Neural cell (in vitro differentiated cells): ENCODE measurements at regions not wholly inside any gene's neighbourhood (a gene's known extent, or its start where the extent isn't known, plus 50 kb on each side); places are given as distances from the start of the nearest gene placed in this dataset.

Source experiments
- H2AFZ ChIP-seq: fragments of 200-600, 300-800 bp; sonication (generic), shearing (Covaris generic); 2 replicates; pipeline ENCODE4 v1.6.0; 2014; ENCODE audit warnings: low read depth, mild to moderate bottlenecking, antibody characterized with exemption, low read length, moderate library complexity
- H3F3A ChIP-seq: fragments of 200-600 bp; shearing (Covaris generic); 2 replicates; pipeline ENCODE4 v1.6.1; 2016; ENCODE audit warnings: mild to moderate bottlenecking, moderate library complexity, mixed read lengths, antibody characterized with exemption, low read length; ENCODE audit not compliant: insufficient read depth, poor library complexity, severe bottlenecking
- H3K27ac ChIP-seq: fragments of 200-600, 300-800 bp; sonication (generic), shearing (Covaris generic); 2 replicates; pipeline ENCODE4 v1.5.1; 2014; ENCODE audit warnings: mild to moderate bottlenecking, low read length, moderate library complexity
- H3K27me3 ChIP-seq: fragments of 300-800, 200-600 bp; sonication (generic), shearing (Covaris generic); 2 replicates; pipeline ENCODE4 v1.6.0; 2014; ENCODE audit warnings: mild to moderate bottlenecking, low read depth, low read length, moderate library complexity; ENCODE audit not compliant: insufficient read depth
- H3K36me3 ChIP-seq: fragments of 300-800, 200-600 bp; sonication (generic), shearing (Covaris generic); 2 replicates; pipeline ENCODE4 v1.5.1; 2014; ENCODE audit warnings: mild to moderate bottlenecking, antibody characterized with exemption, low read length, moderate library complexity; ENCODE audit not compliant: insufficient read depth
- H3K4me2 ChIP-seq: fragments of 300-800, 200-600 bp; sonication (generic), shearing (Covaris generic); 2 replicates; pipeline ENCODE4 v1.6.0; 2014; ENCODE audit warnings: mild to moderate bottlenecking, low read length
- H3K4me3 ChIP-seq: fragments of 300-800, 200-600 bp; sonication (generic), shearing (Covaris generic); 2 replicates; pipeline ENCODE4 v1.5.1; 2014; ENCODE audit warnings: mild to moderate bottlenecking, low read length, moderate library complexity
- H3K79me2 ChIP-seq: fragments of 200-600 bp; shearing (Covaris generic); replicated peaks from 2 replicates; pipeline ENCODE4 v1.6.0; 2014; ENCODE audit warnings: mild to moderate bottlenecking, low read length, moderate library complexity; ENCODE audit not compliant: insufficient read depth
- H3K9ac ChIP-seq: fragments of 300-800, 200-600 bp; sonication (generic), shearing (Covaris generic); 2 replicates; pipeline ENCODE4 v1.6.1; 2016; ENCODE audit warnings: mild to moderate bottlenecking, low read length, mixed read lengths
- H3K9me2 ChIP-seq: fragments of 200-600 bp; shearing (Covaris generic); 2 replicates; pipeline ENCODE4 v1.6.1; 2016; ENCODE audit warnings: mild to moderate bottlenecking, low read length, mixed read lengths; ENCODE audit not compliant: insufficient read depth
- H3K9me3 ChIP-seq: fragments of 200-600, 300-800 bp; sonication (generic), shearing (Covaris generic); 2 replicates; pipeline ENCODE4 v1.6.1; 2016; ENCODE audit warnings: mild to moderate bottlenecking, mixed run types, low read length, moderate library complexity, mixed read lengths
- H4K20me1 ChIP-seq: fragments of 200-600 bp; shearing (Covaris generic); 2 replicates; pipeline ENCODE4 v1.6.1; 2016; ENCODE audit warnings: mild to moderate bottlenecking, mixed run types; ENCODE audit not compliant: insufficient read depth
- EP300 ChIP-seq: fragments of 450-650 bp; conservative IDR thresholded peaks from 2 replicates; pipeline ENCODE4 v1.6.1; 2014; ENCODE audit warnings: antibody characterized with exemption, mild to moderate bottlenecking, moderate library complexity; ENCODE audit not compliant: poor library complexity, severe bottlenecking
- EZH2 ChIP-seq: fragments of 200-600, 300-800 bp; shearing (Covaris generic), sonication (generic); IDR thresholded peaks from 2 replicates; pipeline ENCODE4 v1.6.1; 2014; ENCODE audit warnings: antibody characterized with exemption, low read length, borderline replicate concordance, mild to moderate bottlenecking; ENCODE audit not compliant: insufficient read depth, poor library complexity, severe bottlenecking
- MXI1 ChIP-seq: fragments of 450-650 bp; conservative IDR thresholded peaks from 2 replicates; pipeline ENCODE4 v1.6.1; 2014; ENCODE audit warnings: antibody characterized with exemption, mild to moderate bottlenecking; ENCODE audit not compliant: poor library complexity, severe bottlenecking
- POLR2AphosphoS5 ChIP-seq: IDR thresholded peaks from 2 replicates; pipeline ENCODE4 v1.6.1; 2012
- RAD21 ChIP-seq: fragments of 450-650 bp; conservative IDR thresholded peaks from 2 replicates; pipeline ENCODE4 v1.6.1; 2014; ENCODE audit warnings: antibody characterized with exemption, mild to moderate bottlenecking, moderate library complexity
- REST ChIP-seq: IDR thresholded peaks from 2 replicates; pipeline ENCODE4 v1.6.1; 2012; ENCODE audit warnings: borderline replicate concordance
- SMC3 ChIP-seq: fragments of 450-650 bp; conservative IDR thresholded peaks from 2 replicates; pipeline ENCODE4 v1.6.1; 2014; ENCODE audit warnings: antibody characterized with exemption, mild to moderate bottlenecking, moderate library complexity; ENCODE audit not compliant: poor library complexity
- TAF1 ChIP-seq: IDR thresholded peaks from 2 replicates; pipeline ENCODE4 v1.6.1; 2012; ENCODE audit warnings: low read depth
- TF ChIP-seq, protein P1 (sequence below): fragments of 450-650 bp; IDR thresholded peaks from 2 replicates; pipeline ENCODE4 v1.5.1; 2014; ENCODE audit warnings: antibody characterized with exemption, mild to moderate bottlenecking, moderate library complexity; ENCODE audit not compliant: poor library complexity, severe bottlenecking

DNA sequence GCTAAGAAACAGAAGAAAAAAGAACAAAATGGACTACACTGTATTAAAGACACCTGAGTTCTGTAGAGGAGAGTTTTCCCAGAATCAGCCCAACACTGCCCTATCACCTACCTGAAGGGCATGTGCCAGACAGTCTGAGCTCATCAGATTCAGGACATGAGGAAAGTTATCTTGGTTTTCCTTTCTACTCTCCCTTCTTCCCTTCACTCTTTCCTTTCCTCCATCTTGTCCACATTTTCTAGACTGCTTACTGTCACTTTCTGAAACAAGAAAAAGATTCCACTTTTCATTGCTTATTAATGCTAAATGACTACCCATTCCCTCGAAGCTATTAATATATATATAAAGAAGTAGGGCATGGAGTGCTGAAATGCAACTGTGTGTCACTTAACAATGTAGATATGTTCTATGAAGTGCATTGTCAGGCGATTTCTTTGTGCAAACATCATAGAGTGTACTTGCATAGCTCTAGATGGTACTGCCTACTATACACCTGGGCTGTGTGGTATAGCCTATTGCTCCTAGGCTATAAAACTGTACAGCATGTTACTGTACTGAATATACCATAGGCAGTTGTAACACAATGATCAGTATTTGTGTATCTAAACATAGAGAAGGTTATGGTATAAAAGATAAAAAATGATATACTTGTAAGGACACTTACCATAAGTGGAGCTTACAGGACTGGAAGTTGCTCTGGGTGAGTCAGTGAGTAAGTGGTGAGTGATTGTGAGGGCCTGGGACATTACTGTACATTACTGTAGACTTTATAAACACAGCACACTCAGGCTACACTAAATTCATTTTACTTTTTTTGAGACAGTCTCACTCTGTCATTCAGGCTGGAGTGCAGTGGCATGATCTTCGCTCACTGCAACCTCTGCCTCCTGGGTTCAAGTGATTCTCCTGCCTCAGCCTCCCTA, 145.5 kb upstream of the ITGA6 start:
- H3K9me3 ChIP-seq: no peaks in the 10 kb centered on the region
- H3K27ac ChIP-seq: no peak overlapping the region
- no peak overlapping the region for H3K9ac ChIP-seq
- no peaks in the 10 kb centered on the region for H3K79me2 ChIP-seq
- H4K20me1 ChIP-seq: no peaks in the 10 kb centered on the region
- no peaks in the 10 kb centered on the region for H3K27me3 ChIP-seq
- H3K36me3 ChIP-seq: no peaks in the 10 kb centered on the region
- no peaks in the 10 kb centered on the region for H3F3A ChIP-seq
- no peak for TF ChIP-seq TAF1
- no peak for TF ChIP-seq MXI1
- TF ChIP-seq RAD21: no peak
- TF ChIP-seq POLR2AphosphoS5: no peak
- no peak for TF ChIP-seq SMC3
- no peak for TF ChIP-seq REST
- H3K9me2 ChIP-seq: no peaks in the 10 kb centered on the region
- no peak overlapping the region for H3K4me3 ChIP-seq
- no peak overlapping the region for H2AFZ ChIP-seq
- H3K4me2 ChIP-seq: no peak overlapping the region

- TF ChIP-seq MXI1 (no peak), EP300 (no peak), SMC3 (no peak), REST (no peak), EZH2 (no peak), TAF1 (no peak), POLR2AphosphoS5 (no peak), RAD21 (no peak)
- TF ChIP-seq, protein P1, sequence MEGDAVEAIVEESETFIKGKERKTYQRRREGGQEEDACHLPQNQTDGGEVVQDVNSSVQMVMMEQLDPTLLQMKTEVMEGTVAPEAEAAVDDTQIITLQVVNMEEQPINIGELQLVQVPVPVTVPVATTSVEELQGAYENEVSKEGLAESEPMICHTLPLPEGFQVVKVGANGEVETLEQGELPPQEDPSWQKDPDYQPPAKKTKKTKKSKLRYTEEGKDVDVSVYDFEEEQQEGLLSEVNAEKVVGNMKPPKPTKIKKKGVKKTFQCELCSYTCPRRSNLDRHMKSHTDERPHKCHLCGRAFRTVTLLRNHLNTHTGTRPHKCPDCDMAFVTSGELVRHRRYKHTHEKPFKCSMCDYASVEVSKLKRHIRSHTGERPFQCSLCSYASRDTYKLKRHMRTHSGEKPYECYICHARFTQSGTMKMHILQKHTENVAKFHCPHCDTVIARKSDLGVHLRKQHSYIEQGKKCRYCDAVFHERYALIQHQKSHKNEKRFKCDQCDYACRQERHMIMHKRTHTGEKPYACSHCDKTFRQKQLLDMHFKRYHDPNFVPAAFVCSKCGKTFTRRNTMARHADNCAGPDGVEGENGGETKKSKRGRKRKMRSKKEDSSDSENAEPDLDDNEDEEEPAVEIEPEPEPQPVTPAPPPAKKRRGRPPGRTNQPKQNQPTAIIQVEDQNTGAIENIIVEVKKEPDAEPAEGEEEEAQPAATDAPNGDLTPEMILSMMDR: no peak
- no peak overlapping the region for H3K4me2 ChIP-seq
- no peaks in the 10 kb centered on the region for H3K36me3 ChIP-seq
These were observed 144.4 kb upstream of the ITGA6 start for GRCh38 chr2:172282944-172283343.

More at GRCh38 chr2:172282944-172283343, 144.4 kb upstream of the ITGA6 start:
- Histone ChIP-seq H3K9me3 (no peaks in the 10 kb centered on the region), H3K9ac (no peak overlapping the region), H3K27ac (no peak overlapping the region), H3K79me2 (no peaks in the 10 kb centered on the region), H3K9me2 (no peaks in the 10 kb centered on the region), H2AFZ (no peak overlapping the region), H3F3A (no peaks in the 10 kb centered on the region), H3K4me3 (no peak overlapping the region), H4K20me1 (no peaks in the 10 kb centered on the region), H3K27me3 (no peaks in the 10 kb centered on the region)
